GM21723 (cell line): ENCODE measurements at regions not wholly inside any gene's neighbourhood (a gene's known extent, or its start where the extent isn't known, plus 50 kb on each side); places are given as distances from the start of the nearest gene placed in this dataset.
"Not testable (repeated sequence)": the region's sequence is repeated elsewhere in the genome, so short reads cannot be mapped to it uniquely, and the experiment has no call there.

Experiments used
- ATAC-seq: cut with Tn5 transposase; IDR thresholded peaks from one replicate; pipeline ENCODE4 v1.9.1; 2021; ENCODE audit warnings: mild to moderate bottlenecking, moderate library complexity; ENCODE audit not compliant: unreplicated experiment

DNA sequence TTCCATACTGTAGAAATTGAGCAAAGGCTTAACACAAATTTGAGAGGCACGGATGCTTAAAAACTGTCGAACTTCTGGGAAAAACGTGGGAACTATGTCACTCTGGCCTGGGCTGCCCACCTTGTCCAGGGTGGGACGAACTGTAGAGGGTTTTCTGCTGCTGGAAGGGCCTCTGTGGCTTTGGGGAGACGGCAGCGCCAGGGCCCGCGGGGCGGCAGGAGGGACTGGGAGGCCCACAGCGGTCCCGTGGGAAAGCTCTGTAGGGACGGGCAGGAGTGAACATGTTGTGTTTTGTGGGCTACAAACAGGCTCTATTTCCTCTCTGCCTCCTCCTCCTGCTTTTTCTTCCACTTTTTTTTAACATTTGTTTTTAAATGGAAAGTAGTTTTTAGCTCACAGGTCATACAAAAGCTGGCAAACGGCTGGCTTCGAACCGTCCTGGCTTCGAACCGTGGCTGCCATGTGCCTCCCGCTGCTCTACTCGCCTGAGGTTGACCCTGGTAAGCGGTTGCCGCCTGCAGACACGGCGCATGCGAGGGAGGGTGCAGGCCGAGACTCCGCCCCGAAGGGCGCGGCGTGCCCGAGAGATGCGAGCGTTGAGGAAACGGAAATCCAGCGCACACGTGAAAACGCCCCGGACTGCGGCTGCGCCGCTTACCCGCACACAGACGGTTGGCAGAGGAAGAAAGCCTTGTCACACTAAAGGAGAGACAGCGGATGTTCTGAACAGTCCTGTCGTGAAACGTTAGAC, 382.3 kb upstream of the ZFP42 start:
- no peak for ATAC-seq

DNA sequence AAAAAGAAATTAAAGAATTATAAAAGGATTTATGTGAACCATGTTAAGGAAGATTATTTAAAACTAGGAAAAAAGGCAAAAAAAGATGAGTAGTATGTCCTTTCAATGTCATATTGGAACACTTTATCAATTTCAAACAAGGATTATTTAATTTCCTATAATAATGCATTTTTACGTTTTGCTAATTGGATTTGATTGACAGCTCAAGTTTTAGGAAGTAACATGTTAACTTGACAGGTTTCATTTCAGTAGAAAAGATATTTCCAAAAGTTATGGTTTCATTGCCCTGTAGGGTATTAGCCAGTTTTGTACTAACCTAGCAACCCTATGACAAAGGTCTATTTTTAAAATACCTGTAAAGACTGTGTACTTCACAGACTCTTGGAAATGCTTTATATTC, 379.6 kb upstream of the ZFP42 start:
- ATAC-seq, result no peak

DNA sequence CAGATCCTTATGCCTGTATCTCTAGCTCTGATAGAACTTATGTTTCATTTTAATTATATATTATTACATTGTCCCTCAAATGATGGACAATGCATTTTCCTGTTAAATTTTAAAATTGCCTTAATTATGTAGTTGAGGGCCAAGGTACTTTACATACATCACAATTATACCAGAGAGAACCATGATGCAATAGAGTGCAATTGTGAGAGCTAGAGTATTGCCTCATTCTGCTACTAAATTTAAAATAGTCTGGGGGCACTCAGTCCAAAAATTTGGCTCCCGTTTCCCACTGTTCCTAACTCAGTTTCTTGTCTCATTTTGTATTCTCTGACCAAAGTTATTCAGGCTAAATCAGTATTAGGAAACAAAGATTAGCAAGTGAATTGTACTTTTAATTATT, 378.5 kb upstream of the ZFP42 start:
- ATAC-seq, result no peak

DNA sequence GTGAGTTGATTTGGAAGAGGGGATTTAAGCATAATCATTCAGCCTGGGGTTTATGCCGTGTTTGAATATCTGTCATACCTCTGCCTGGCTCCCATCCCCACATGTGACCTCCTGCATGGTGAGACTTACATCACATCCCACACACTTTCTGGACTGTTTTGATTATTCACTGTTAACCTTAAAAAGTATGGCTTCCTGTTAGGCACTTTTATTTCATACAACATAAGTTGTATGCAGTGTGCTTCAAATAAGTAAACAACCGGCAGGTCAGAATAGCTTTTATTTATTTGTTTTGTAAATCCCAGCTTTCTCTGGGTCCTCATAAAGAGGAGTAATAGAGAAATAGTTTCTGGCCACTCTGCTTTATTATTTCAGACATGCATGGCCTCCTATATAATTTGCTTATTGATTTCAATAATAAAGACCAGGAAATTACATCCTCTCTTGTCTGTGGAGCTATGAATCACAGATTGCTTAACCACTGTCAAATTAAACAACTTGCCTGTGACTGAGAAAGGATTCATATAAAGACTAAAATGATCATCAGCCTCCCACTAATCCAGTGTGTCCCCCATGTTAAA, 376.8 kb upstream of the ZFP42 start:
- ATAC-seq, result no peak

DNA sequence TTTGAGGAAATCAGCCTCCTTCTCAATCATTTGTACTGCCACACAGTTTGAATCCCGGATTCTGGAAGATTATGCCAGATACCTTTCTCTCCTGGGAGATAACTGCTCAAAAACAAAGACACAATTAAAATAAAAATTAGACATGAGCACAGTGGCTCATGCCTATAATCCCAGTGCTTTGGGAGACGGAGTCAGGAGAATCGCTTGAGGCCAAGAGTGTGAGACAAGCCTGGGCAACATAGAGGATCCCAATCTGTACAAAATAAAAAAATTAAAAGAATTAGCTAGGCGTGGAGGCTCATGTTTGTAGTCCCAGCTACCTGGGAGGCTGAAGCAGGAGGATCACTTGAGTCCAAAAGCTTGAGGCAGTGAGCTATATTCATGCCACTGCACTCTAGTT, 376.3 kb upstream of the ZFP42 start:
- no peak for ATAC-seq

DNA sequence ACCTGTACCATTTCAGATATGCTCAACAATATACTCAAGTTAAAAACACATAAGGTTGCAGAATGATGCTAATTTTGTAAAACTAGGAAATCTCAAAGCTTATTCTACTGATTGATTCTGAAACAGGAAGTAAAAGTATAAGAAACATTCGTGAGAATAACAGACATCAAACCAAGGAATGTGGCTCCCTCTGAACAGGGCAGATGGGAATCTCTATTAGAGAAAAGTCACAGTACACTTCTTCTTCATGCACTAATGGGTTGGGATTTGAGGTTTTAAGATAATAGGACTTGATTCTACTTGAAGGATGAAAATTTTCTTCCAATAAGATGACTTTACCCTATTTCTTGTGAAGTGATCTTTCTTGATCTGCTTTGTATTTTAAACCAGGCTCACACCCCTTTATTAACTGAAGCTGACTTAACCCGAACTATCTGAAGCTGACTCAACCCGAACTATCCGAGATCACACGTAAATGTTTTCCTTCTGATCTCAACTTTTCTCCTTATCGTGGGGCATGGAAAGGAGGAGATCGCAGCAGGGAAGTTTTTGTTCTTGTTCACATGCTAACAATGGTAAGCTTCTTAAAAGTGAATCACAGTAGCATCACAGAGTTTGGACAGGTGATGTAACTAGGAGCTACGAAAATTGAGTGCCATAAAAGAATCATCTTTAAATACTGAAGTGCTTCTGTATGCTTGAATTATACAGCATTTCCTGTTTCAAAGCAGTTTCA, 363.1 kb upstream of the ZFP42 start:
- no peak for ATAC-seq

DNA sequence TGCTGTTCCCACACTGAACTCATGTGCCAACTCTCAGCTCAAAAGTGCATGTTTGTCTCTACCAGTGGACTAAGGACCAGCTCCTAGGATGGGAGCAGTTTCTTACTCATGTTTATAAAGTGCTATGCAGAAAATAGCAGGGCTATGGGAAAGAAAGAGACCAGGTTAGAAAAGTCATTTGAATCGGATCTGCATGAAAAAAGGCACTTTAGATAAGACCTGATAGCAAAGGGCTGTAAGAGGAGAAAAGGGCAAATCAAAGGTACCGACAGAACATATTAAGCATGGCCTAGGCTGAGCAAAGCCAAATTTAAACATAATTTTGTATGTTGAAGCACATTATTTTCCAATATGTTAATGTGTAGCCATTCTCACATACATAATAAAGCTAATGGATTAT, 362.3 kb upstream of the ZFP42 start:
- ATAC-seq, result no peak

DNA sequence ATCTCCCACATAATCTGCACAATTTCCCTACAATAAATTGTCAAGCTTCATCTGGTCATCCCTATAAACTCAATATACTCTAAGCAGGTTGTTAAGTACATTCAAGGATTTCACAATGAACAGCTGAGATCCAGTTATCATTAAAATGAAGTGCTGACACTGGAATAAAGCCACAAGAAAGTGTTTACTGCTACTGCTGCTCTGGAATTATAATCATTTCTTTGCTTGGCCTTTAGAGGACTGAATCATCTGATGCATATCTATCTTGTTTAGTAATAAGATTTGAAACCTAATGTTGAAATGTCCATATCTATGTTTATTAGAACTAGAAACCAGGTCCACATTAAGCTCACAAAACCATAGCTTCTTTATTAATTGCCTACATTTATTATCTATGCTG, 338.6 kb upstream of the ZFP42 start:
- no peak for ATAC-seq

DNA sequence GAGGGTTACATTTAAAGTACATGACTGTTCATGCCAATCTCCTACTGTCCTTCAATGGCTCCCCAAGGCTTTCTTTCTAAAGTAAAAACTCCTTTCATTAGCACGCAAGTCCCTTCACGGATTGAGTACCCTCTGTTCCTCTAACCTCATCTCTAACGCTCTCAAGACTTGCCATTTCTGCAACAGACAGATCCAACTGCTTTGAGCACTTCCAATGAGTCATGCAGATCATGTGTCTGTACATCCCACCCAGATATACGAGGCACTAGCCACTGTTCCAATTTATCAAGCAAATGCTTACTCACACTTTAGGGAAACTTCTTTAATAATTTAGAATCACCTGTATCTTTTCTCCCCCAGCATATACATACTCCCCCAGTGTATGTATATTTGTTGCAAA, 332.5 kb upstream of the ZFP42 start:
- no peak for ATAC-seq

DNA sequence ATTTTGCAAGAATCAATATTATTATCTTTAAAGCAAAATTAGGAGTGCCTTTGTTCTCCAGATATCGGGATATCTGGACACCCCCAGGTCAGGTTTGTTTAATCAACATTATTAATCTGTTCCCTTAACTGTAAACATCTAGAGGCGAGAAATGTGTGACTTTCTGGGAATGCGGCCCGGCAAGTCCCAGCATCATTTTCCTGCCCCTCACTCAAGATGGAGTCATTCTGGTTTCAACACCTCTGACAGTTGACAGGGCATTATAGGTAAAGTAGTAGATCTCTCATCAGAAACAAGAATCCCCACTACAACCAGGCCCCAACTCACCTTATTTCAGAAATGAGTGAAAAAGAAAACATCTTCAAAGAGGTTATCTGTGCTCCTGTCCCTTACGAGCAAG, 331.6 kb upstream of the ZFP42 start:
- no peak for ATAC-seq

DNA sequence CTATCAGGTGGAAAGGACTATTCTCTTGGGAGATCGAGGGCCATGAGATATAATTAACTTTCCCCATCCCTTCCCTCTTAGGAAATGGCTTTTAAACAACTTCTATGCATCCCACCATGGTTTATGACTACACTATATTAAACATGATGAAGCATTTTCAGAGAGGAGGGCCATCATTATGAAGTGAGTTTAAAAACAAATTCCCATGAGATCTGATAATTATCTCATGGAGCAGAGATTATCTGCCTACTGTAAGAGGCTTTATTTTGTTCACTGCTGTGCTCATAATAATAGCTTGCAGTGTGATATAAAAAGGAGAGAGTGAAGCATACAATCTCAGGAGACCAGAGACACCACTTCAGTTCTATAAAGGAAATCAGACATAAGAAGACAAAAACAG, 330.5 kb upstream of the ZFP42 start:
- ATAC-seq, result no peak

DNA sequence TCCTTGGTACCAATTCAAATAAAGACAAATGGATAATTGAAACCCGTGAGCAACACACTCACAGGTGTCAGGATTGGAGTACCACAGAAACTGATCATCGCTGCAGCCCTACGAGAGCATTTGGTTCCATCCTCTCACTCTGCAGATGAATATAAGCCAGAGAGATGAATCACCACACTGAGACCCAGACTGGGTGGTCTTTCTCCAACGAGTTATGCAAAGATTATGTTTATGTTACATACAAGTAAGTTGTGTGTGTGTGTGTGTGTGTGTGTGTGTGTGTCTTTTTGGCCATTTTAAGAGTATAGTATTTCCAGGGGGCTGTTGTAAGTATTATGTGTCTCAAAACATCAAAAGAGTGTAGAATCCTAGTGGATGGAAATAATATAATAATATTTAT, 329.5 kb upstream of the ZFP42 start:
- ATAC-seq, result no peak

DNA sequence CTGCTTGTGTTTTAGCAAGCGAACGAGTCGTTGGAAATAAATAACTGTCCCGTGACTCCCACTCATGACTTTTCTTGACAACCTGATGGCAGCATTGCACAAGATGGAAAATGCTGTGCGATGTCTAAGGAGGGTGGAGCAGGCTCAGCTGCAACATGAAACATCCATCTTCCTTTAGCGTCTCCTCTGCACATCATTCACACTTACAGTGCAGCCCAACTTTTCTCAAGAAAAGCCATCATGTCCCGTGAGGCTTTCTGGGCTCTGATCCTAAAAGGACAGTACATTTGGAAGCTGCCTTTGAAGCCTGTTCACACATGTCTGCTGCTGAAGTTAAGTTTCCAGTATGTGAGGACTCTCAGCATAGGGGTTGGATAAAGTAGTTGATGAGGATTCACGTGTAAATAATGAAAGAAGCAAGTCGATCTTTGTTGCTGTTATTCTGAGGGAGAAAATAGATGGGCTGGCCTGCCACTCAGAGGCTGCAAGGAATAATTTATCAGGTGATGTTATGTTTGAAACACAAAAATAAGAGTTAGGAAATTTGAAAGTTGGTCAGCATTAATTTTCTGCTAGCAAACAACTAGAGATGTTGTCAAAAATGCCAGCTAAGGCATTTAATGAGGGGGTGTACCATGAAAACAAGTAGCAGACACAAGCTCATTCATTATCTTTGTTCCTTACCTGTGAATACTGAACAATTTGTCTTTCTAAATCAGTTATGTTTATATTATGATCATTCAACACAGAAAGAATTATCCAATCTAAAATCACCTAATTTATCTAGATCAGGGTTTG, 328.7 kb upstream of the ZFP42 start:
- ATAC-seq, result no peak

DNA sequence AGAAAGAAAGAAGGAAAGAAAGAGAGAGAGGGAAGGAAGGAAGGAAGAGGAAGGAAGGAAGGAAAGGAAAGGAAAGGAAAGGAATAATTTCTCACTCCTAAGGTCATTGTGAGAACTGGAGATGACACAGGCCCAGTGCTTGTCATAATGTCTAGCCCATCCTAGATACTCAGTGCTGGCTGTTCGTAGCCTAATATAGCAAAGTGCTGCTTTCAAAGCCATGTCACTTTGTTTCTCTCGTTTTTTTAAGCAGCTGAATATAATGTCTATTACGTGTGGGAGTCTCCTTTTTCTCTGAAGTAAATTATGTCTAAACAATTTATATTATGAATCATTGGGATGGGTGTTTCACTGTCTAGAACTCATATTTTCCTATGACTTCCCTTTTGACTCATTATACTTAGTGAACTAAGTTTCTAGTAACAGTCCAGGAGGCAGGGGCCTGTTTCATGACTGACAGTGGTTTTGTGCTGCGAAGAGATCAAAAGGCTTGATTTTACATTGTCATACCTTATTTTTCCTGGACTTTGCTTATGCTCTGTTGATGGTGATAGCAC, 327.0 kb upstream of the ZFP42 start:
- ATAC-seq, result no peak

DNA sequence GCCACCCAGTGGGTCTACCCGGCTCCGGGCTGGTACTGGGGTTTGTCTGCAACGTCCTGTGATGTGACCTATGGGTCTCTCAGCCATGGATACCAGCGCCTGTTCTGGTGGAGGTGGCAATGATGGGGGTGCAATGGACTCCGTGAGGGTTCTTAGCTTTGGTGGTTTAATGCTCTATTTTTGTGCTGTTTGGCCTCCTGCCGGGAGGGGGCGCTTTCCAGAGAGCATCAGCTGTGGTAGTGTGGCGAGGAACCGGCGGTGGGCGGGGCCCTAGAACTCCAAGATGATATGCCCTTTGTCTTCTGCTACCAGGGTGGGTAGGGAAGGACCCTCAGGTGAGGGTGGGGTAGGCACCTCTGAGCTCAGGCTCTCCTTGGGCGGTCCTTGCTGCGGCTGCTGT, 324.1 kb upstream of the ZFP42 start:
- ATAC-seq, result not testable (repeated sequence)

DNA sequence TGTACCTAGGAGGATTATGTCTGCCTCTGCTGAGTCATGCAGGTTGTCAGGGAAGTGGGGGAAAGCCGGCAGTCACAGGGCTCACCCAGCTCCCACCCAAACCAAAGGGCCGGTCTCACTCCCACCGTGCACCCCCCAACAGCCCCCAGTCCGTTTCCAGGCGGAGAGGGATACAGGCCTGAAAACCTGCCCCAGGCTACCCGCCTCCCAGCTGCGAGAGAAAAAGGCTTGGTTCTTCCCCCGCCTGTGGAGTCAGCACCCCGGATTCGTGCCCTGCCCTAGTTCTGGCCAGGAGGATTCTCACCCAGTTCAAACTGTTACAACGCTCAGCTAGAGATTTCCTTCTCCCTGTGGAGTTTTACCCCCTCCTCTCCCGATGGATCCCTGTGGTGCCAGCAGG, 323.6 kb upstream of the ZFP42 start:
- ATAC-seq, result not testable (repeated sequence)

DNA sequence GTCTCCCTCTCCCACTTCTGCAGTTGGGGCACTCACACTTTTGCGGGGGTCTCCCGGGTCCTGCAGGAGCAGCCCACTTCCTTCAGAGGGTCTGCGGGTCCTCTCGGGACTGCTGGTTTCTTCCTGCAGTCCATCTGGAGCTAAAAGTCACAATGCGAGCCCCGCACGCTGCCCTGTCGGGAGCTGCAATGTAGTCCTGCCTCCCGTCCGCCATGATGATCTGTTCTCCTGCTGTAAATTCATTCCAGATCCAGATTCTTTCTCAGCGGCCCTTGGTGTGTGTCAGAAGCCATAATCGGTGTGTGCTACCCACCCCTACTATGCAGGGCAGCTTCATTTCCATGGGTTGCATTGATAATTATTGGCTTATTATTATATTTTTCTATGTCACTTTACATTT, 323.0 kb upstream of the ZFP42 start:
- ATAC-seq, result not testable (repeated sequence)

DNA sequence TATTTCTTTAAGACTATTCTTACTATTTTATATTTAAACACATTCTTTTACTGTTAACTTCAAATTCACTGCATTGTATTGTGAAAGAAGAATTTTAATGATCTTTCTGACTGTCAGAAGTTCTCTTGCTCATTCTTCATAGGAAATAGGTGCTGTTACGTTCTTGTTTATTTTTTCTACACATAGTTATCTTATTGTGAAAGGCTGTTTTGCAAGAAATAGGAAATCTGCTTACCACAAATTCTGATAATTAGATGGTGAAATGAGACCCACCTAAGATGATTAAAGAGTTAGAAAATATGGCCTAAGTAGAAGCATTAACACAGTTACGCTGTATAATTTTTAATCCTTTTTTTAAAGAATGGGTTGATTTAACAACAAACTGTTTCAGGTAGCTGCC, 316.1 kb upstream of the ZFP42 start:
- no peak for ATAC-seq

DNA sequence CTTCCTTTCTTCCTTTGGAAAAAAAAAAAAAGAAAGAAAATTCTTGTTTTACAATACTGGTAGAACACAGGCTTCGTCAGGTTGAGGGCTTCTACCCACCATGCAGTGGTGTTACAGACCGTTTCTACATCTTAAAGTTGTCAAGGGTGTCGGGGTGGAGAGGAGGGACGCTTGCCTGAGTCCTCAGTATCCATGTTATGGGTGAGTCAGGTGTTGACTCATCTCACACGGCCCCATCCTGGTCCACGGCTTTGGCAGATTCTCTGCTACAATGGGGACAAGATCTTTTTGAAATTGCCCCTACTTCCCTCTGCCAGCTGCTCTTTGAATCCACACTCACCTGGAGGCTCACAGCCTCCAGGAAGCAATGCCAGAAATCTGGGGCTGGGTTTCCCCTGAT, 310.3 kb upstream of the ZFP42 start:
- ATAC-seq, result no peak

DNA sequence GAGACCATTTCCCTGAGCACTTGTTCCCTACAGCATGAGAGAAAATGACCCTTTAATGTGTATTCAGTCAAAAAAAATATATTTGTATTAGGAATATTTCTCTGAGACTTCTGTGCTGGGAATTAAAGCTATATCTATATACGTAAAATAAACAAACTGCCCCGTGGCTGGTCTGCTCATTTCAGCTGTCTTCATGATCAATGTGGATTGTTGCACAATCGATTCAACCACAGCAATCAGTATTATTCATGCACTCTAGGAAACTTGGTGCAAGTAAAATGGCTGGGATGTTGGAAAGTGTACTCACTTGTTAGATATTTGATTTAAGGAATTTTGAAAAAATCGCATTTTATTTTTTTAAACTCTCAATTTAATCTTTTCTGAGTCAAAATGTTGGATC, 307.9 kb upstream of the ZFP42 start:
- ATAC-seq, result no peak

DNA sequence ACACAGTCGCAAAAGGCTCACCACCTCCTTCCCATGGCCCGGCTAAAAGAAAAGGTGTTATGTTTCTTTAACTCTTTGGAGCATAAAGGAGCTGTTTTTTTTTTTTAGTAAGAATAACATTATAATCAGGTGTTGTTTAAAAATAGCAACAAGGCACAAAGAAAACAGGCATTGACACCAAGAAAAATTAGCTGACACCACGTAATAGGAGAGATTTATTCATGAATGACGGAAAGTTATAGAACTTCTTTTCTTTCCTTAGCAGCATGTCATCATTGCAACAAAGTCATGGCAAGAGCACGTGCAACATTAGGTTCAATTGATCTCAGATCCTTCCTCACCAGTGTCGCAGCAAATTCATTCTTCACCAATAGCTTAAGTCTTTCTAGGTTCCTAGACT, 302.9 kb upstream of the ZFP42 start:
- no peak for ATAC-seq
